ENCODE measurements at regions not wholly inside any gene's neighbourhood (a gene's known extent, or its start where the extent isn't known, plus 50 kb on each side); places are given as distances from the start of the nearest gene placed in this dataset.

DNA sequence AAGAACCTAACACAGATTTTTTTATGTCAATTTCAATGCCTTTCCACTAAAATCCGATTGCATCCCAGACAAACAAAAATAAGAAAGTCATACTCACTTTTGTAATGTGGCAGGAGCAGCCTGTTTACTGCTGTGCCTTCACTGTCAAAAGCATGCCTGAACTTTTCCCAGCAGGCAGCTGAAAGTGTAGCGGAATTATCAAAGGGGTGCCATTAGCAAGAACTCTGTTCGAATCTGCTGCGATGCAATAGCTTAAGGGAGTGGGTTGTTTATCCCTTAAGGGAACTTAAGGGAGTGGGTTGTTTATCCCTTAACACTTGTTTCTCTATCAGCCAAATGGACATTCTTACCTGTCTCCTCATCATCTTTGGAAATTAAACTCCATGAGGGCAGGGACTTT is 243.5 kb downstream of the PAX3 start:
- no peak overlapping the region for H3K27ac Mint-ChIP-seq (ENCODE audit: unreplicated experiment)
- TF ChIP-seq, protein P1, sequence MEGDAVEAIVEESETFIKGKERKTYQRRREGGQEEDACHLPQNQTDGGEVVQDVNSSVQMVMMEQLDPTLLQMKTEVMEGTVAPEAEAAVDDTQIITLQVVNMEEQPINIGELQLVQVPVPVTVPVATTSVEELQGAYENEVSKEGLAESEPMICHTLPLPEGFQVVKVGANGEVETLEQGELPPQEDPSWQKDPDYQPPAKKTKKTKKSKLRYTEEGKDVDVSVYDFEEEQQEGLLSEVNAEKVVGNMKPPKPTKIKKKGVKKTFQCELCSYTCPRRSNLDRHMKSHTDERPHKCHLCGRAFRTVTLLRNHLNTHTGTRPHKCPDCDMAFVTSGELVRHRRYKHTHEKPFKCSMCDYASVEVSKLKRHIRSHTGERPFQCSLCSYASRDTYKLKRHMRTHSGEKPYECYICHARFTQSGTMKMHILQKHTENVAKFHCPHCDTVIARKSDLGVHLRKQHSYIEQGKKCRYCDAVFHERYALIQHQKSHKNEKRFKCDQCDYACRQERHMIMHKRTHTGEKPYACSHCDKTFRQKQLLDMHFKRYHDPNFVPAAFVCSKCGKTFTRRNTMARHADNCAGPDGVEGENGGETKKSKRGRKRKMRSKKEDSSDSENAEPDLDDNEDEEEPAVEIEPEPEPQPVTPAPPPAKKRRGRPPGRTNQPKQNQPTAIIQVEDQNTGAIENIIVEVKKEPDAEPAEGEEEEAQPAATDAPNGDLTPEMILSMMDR (IDR thresholded peaks at IDR 0.05; ENCODE audit: partially characterized antibody, unreplicated experiment), result no peak
- peaks cover 2% of the 10 kb centered on the region for H3K27me3 Mint-ChIP-seq (ENCODE audit: unreplicated experiment)
- no peak for DNase-seq
- peaks cover 3% of the 10 kb centered on the region for H3K9me3 Mint-ChIP-seq (ENCODE audit: unreplicated experiment)
- H3K36me3 Mint-ChIP-seq (ENCODE audit: unreplicated experiment), result no peaks in the 10 kb centered on the region
- no peak overlapping the region for H3K4me3 Mint-ChIP-seq (ENCODE audit: unreplicated experiment)
- H3K4me1 Mint-ChIP-seq (ENCODE audit: low read depth, unreplicated experiment), result peaks cover 9% of the 10 kb centered on the region

DNA sequence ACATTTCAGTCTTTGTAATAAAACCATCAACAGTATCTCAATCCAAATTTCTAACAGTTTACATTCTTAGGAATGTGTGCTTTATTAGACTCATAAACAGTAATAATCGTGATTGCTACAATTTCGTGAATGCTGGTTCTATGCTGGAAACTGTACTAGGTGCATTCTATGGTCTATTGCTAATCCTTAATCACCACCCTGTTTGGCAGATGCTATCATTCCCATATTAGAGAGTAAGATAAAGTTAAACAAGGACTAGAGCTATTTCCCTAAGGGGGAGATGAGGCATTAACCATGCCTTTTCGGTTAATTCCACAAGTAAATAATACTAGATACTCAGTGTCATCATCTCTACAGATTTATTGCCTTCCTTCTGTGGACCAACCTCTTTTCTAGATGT is 244.0 kb downstream of the PAX3 start:
- TF ChIP-seq, protein P1 (IDR thresholded peaks at IDR 0.05; ENCODE audit: partially characterized antibody, unreplicated experiment), result no peak
- H3K4me3 Mint-ChIP-seq (ENCODE audit: unreplicated experiment), result no peak overlapping the region
- peaks cover 4% of the 10 kb centered on the region for H3K9me3 Mint-ChIP-seq (ENCODE audit: unreplicated experiment)
- no peak overlapping the region for H3K27ac Mint-ChIP-seq (ENCODE audit: unreplicated experiment)
- H3K36me3 Mint-ChIP-seq (ENCODE audit: unreplicated experiment), result no peaks in the 10 kb centered on the region
- peaks cover 9% of the 10 kb centered on the region for H3K4me1 Mint-ChIP-seq (ENCODE audit: low read depth, unreplicated experiment)
- DNase-seq, result no peak
- peaks cover 2% of the 10 kb centered on the region for H3K27me3 Mint-ChIP-seq (ENCODE audit: unreplicated experiment)

DNA sequence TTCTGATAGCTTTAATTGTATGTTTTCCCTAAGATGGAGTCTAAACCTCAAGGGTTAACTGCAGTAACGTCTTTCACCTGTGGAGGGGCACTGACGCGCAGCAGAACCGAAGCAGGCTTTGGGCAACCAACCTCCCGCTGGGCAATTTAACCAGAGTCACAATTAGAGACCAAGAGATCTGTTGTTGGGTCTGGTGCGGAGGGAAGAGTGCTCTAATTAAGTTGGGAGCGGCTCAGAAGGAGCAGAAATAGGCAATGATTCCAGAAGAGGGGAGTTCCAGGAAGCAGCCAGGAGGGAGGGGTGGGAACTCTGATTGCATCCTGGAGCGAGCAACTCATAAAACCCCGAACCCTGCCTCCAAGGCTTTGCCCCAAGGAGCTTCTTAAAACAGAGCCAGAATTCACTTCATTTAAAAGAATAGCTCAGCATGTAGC is 245.8 kb downstream of the PAX3 start:
- peak; percentile 39 for DNase-seq
- no peak overlapping the region for H3K27ac Mint-ChIP-seq (ENCODE audit: unreplicated experiment)
- H3K27me3 Mint-ChIP-seq (ENCODE audit: unreplicated experiment), result peaks cover 2% of the 10 kb centered on the region
- peaks cover 9% of the 10 kb centered on the region for H3K4me1 Mint-ChIP-seq (ENCODE audit: low read depth, unreplicated experiment)
- H3K4me3 Mint-ChIP-seq (ENCODE audit: unreplicated experiment), result no peak overlapping the region
- no peaks in the 10 kb centered on the region for H3K36me3 Mint-ChIP-seq (ENCODE audit: unreplicated experiment)
- H3K9me3 Mint-ChIP-seq (ENCODE audit: unreplicated experiment), result peaks cover 4% of the 10 kb centered on the region
- TF ChIP-seq, protein P1 (IDR thresholded peaks at IDR 0.05; ENCODE audit: partially characterized antibody, unreplicated experiment), result peak; percentile 53

GRCh38 chr2:222050981-222051380 is 247.8 kb downstream of the PAX3 start:
- H3K27me3 Mint-ChIP-seq (ENCODE audit: unreplicated experiment), result peaks cover 2% of the 10 kb centered on the region
- H3K36me3 Mint-ChIP-seq (ENCODE audit: unreplicated experiment), result no peaks in the 10 kb centered on the region

DNA sequence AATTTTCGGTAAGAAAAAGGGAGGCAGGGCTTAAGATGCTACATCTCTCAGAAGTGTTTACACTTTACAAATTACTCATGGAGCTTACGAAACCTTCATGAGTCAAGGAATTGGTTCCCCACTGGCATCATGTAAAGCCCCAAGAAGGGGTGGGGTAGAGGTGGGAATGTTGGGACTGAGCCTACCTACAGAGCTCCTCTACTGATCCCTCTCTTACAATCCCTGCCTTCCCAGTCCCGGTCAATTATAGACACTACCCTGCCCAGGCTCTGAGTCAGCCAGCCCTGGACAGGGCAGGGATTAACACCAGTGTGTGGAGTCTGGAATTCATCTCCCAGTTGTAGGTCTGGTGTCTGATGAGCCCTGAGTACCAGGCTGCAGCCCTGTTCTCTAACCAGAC is 248.9 kb downstream of the PAX3 start:
- Mint-ChIP-seq H3K4me3 (ENCODE audit: unreplicated experiment) (no peak overlapping the region), H3K27me3 (ENCODE audit: unreplicated experiment) (peaks cover 4% of the 10 kb centered on the region), H3K36me3 (ENCODE audit: unreplicated experiment) (no peaks in the 10 kb centered on the region), H3K27ac (ENCODE audit: unreplicated experiment) (no peak overlapping the region), H3K4me1 (ENCODE audit: low read depth, unreplicated experiment) (peaks cover 3% of the 10 kb centered on the region), H3K9me3 (ENCODE audit: unreplicated experiment) (peaks cover 4% of the 10 kb centered on the region)
- DNase-seq, result no peak
- TF ChIP-seq, protein P1 (IDR thresholded peaks at IDR 0.05; ENCODE audit: partially characterized antibody, unreplicated experiment), result no peak

More at GRCh38 chr2:222050981-222051380, 247.8 kb downstream of the PAX3 start:
- Mint-ChIP-seq H3K4me3 (ENCODE audit: unreplicated experiment) (no peak overlapping the region), H3K27ac (ENCODE audit: unreplicated experiment) (no peak overlapping the region), H3K9me3 (ENCODE audit: unreplicated experiment) (peaks cover 4% of the 10 kb centered on the region), H3K4me1 (ENCODE audit: low read depth, unreplicated experiment) (peaks cover 3% of the 10 kb centered on the region)
- TF ChIP-seq, protein P1 (IDR thresholded peaks at IDR 0.05; ENCODE audit: partially characterized antibody, unreplicated experiment), result no peak
- no peak for DNase-seq

Data from glutamatergic neuron (in vitro differentiated cells).